Stomach (tissue), 4 donors: ENCODE measurements at regions not wholly inside any gene's neighbourhood (a gene's known extent, or its start where the extent isn't known, plus 50 kb on each side); places are given as distances from the start of the nearest gene placed in this dataset.

Source experiments
- EP300 ChIP-seq: sonication (generic); formaldehyde crosslinking; IDR thresholded peaks from one replicate; pipeline ENCODE4 v1.6.1; 2017; ENCODE audit warnings: antibody characterized with exemption
- POLR2A ChIP-seq, 4 donors: fragments of 450-650 bp; IDR thresholded peaks; one replicate each; pipeline ENCODE4 v1.6.1; 2016; ENCODE audit warnings: antibody characterized with exemption in 4 of 4, control low read depth in 2 of 4, mild to moderate bottlenecking in 1 of 4, moderate library complexity in 1 of 4
- POLR2AphosphoS5 ChIP-seq, 3 donors: sonication (generic); formaldehyde crosslinking; IDR thresholded peaks; one replicate each; pipeline ENCODE4 v1.6.1; 2016; ENCODE audit warnings: antibody characterized with exemption in 3 of 3
- TF ChIP-seq, protein P1 (sequence below), 7 experiments: fragments of 450-650 bp in 4 of 7; fragments of 200-600 bp in 3 of 7; sonication (generic) in 3 of 7; IDR thresholded peaks; one replicate each; pipeline ENCODE4 v1.5.1; 2016 to 2019; ENCODE audit warnings: antibody characterized with exemption in 7 of 7, control low read depth in 2 of 7, mild to moderate bottlenecking in 1 of 7

GRCh38 chr10:71073451-71074175 is 138.8 kb upstream of the UNC5B start:
- TF ChIP-seq POLR2A (IDR thresholded peaks at IDR 0.05) (no peak), EP300 (no peak), POLR2AphosphoS5 (IDR thresholded peaks at IDR 0.05) (no peak)
- TF ChIP-seq, protein P1, sequence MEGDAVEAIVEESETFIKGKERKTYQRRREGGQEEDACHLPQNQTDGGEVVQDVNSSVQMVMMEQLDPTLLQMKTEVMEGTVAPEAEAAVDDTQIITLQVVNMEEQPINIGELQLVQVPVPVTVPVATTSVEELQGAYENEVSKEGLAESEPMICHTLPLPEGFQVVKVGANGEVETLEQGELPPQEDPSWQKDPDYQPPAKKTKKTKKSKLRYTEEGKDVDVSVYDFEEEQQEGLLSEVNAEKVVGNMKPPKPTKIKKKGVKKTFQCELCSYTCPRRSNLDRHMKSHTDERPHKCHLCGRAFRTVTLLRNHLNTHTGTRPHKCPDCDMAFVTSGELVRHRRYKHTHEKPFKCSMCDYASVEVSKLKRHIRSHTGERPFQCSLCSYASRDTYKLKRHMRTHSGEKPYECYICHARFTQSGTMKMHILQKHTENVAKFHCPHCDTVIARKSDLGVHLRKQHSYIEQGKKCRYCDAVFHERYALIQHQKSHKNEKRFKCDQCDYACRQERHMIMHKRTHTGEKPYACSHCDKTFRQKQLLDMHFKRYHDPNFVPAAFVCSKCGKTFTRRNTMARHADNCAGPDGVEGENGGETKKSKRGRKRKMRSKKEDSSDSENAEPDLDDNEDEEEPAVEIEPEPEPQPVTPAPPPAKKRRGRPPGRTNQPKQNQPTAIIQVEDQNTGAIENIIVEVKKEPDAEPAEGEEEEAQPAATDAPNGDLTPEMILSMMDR (IDR thresholded peaks at IDR 0.05) = no peak
